ENCODE measurements at regions not wholly inside any gene's neighbourhood (a gene's known extent, or its start where the extent isn't known, plus 50 kb on each side); places are given as distances from the start of the nearest gene placed in this dataset.

DNA sequence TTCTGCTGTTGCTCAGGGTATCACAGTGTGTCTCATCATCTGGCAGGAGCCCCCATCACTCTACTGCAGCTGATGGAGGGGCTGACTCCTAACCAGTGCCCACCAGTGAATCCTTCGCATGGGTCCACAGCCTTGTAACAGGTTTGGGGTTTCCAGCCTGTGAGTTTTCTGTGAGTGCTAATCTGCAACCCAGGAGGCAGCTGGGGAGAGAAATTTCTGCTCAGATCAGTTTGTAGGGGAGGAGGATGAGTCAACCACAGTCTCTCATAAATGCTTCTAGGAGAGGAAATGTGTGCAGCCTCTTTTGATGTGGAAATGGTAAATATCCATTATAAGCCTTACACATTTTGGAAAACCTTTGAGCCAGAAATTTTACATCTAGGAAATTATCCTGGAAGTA, 871.3 kb downstream of the AACS start:
- H3K9me3 ChIP-seq (ENCODE audit: control insufficient read depth in 2 of 2, insufficient read depth in 1 of 2, low read depth in 1 of 2, low read length in 1 of 2), result no peaks in the 10 kb centered on the region
- no peaks in the 10 kb centered on the region for H3K4me1 ChIP-seq (ENCODE audit: control insufficient read depth in 2 of 2, insufficient read depth in 2 of 2, low read length in 1 of 2)
- no peaks in the 10 kb centered on the region for H3K27me3 ChIP-seq (ENCODE audit: control insufficient read depth in 1 of 2, insufficient read depth in 2 of 2, low read length in 2 of 2)
- no peaks in the 10 kb centered on the region for H3K36me3 ChIP-seq (ENCODE audit: control insufficient read depth in 2 of 2, insufficient read depth in 2 of 2, low read length in 1 of 2)
- H3K4me3 ChIP-seq (ENCODE audit: low read depth in 1 of 2, low read length in 2 of 2), result no peak overlapping the region
- no peak overlapping the region for H3K27ac ChIP-seq (ENCODE audit: low read depth in 2 of 2, low read length in 1 of 2)
- WGBS, 2 donors, result 86 to 96% methylated on average over 1 of the region's 1 CpG

DNA sequence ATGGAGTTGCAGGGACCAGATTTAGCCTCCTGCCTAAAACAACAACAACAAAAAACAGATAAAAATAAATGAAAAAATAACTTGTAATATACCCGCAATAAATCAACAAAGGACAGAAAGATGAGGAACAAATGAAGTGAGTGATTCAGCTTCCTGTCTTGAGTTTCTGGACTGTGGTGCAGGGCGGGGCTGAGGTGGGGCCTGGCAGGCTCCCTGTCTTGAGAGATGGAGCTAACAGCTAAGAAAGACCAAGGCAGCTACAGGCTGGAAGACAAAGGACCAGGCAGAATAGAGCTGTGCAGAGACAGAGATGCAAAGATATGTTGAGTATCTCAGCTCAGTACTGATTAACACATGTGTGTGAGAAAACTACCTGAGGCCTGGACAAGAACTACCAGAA, 879.2 kb downstream of the AACS start:
- Histone ChIP-seq H3K9me3 (ENCODE audit: control insufficient read depth in 2 of 2, insufficient read depth in 1 of 2, low read depth in 1 of 2, low read length in 1 of 2) (no peaks in the 10 kb centered on the region), H3K27me3 (ENCODE audit: control insufficient read depth in 1 of 2, insufficient read depth in 2 of 2, low read length in 2 of 2) (no peaks in the 10 kb centered on the region), H3K27ac (ENCODE audit: low read depth in 2 of 2, low read length in 1 of 2) (no peak overlapping the region), H3K36me3 (ENCODE audit: control insufficient read depth in 2 of 2, insufficient read depth in 2 of 2, low read length in 1 of 2) (no peaks in the 10 kb centered on the region), H3K4me1 (ENCODE audit: control insufficient read depth in 2 of 2, insufficient read depth in 2 of 2, low read length in 1 of 2) (no peaks in the 10 kb centered on the region), H3K4me3 (ENCODE audit: low read depth in 1 of 2, low read length in 2 of 2) (no peak overlapping the region)
- WGBS, 2 donors, result 73% methylated on average over 2 of the region's 2 CpGs

DNA sequence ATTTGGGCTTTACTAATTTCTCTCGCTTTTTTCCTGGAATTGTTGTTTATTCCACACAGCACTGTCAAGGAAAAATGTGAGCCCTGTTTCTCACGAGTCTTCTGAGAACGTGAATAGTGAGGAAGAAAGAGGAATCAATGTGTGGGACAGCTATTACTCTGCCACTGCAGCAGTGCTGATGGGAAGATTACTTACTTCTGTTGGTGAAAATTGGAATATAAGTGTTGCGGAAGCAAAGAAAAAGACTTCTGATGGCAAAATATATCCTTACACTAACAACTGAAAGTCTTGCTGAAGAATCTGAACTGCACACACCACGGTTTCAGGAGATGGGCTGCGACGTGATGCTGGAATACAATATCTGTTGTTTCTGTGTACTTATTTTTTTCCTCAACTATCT, 884.2 kb downstream of the AACS start:
- Histone ChIP-seq H3K4me3 (ENCODE audit: low read depth in 1 of 2, low read length in 2 of 2) (no peak overlapping the region), H3K9me3 (ENCODE audit: control insufficient read depth in 2 of 2, insufficient read depth in 1 of 2, low read depth in 1 of 2, low read length in 1 of 2) (no peaks in the 10 kb centered on the region), H3K27me3 (ENCODE audit: control insufficient read depth in 1 of 2, insufficient read depth in 2 of 2, low read length in 2 of 2) (no peaks in the 10 kb centered on the region), H3K27ac (ENCODE audit: low read depth in 2 of 2, low read length in 1 of 2) (no peak overlapping the region), H3K36me3 (ENCODE audit: control insufficient read depth in 2 of 2, insufficient read depth in 2 of 2, low read length in 1 of 2) (no peaks in the 10 kb centered on the region), H3K4me1 (ENCODE audit: control insufficient read depth in 2 of 2, insufficient read depth in 2 of 2, low read length in 1 of 2) (no peaks in the 10 kb centered on the region)
- WGBS, 2 donors, result 84 to 85% methylated on average over 7 of the region's 7 CpGs

GRCh38 chr12:125954362-125954761, 889.1 kb downstream of the AACS start:
- Histone ChIP-seq H3K4me1 (ENCODE audit: control insufficient read depth in 2 of 2, insufficient read depth in 2 of 2, low read length in 1 of 2) (no peaks in the 10 kb centered on the region), H3K9me3 (ENCODE audit: control insufficient read depth in 2 of 2, insufficient read depth in 1 of 2, low read depth in 1 of 2, low read length in 1 of 2) (no peaks in the 10 kb centered on the region), H3K27me3 (ENCODE audit: control insufficient read depth in 1 of 2, insufficient read depth in 2 of 2, low read length in 2 of 2) (no peaks in the 10 kb centered on the region), H3K36me3 (ENCODE audit: control insufficient read depth in 2 of 2, insufficient read depth in 2 of 2, low read length in 1 of 2) (no peaks in the 10 kb centered on the region), H3K27ac (ENCODE audit: low read depth in 2 of 2, low read length in 1 of 2) (no peak overlapping the region), H3K4me3 (ENCODE audit: low read depth in 1 of 2, low read length in 2 of 2) (no peak overlapping the region)
- WGBS, 2 donors, result 79 to 83% methylated on average over 4 of the region's 4 CpGs

- 78 to 82% methylated on average over 7 of the region's 7 CpGs for WGBS, 2 donors
- Histone ChIP-seq H3K36me3 (ENCODE audit: control insufficient read depth in 2 of 2, insufficient read depth in 2 of 2, low read length in 1 of 2) (no peaks in the 10 kb centered on the region), H3K4me3 (ENCODE audit: low read depth in 1 of 2, low read length in 2 of 2) (no peak overlapping the region), H3K9me3 (ENCODE audit: control insufficient read depth in 2 of 2, insufficient read depth in 1 of 2, low read depth in 1 of 2, low read length in 1 of 2) (no peaks in the 10 kb centered on the region), H3K4me1 (ENCODE audit: control insufficient read depth in 2 of 2, insufficient read depth in 2 of 2, low read length in 1 of 2) (no peaks in the 10 kb centered on the region), H3K27ac (ENCODE audit: low read depth in 2 of 2, low read length in 1 of 2) (no peak overlapping the region), H3K27me3 (ENCODE audit: control insufficient read depth in 1 of 2, insufficient read depth in 2 of 2, low read length in 2 of 2) (no peaks in the 10 kb centered on the region)
Measured at GRCh38 chr12:125956186-125956585, 891.0 kb downstream of the AACS start.

GRCh38 chr12:125966641-125967040, 901.4 kb downstream of the AACS start:
- Histone ChIP-seq H3K4me3 (ENCODE audit: low read depth in 1 of 2, low read length in 2 of 2) (no peak overlapping the region), H3K27me3 (ENCODE audit: control insufficient read depth in 1 of 2, insufficient read depth in 2 of 2, low read length in 2 of 2) (no peaks in the 10 kb centered on the region), H3K27ac (ENCODE audit: low read depth in 2 of 2, low read length in 1 of 2) (no peak overlapping the region), H3K4me1 (ENCODE audit: control insufficient read depth in 2 of 2, insufficient read depth in 2 of 2, low read length in 1 of 2) (no peaks in the 10 kb centered on the region), H3K9me3 (ENCODE audit: control insufficient read depth in 2 of 2, insufficient read depth in 1 of 2, low read depth in 1 of 2, low read length in 1 of 2) (no peaks in the 10 kb centered on the region), H3K36me3 (ENCODE audit: control insufficient read depth in 2 of 2, insufficient read depth in 2 of 2, low read length in 1 of 2) (no peaks in the 10 kb centered on the region)
- WGBS, 2 donors, result 83 to 89% methylated on average over 7 of the region's 7 CpGs

DNA sequence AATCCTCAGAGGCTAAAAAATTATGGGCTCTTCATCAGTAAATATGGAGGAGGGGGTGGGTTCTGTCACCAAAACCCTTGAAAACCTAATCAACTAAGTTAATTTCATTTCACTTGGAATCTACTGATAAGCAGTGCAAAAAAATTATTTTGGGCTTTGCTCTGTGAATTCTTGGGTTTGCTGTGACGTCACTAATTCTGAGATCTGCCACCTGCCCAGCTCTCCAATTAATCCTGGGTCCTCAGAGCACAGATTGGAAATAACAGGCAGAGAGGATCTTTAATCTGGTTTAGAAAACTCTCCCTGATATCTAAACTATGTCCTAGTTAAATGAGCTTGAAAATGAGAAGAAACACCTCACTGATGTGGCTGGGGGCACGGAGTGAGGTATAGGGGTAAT, 903.2 kb downstream of the AACS start:
- H3K27ac ChIP-seq (ENCODE audit: low read depth in 2 of 2, low read length in 1 of 2), result no peak overlapping the region
- no peaks in the 10 kb centered on the region for H3K27me3 ChIP-seq (ENCODE audit: control insufficient read depth in 1 of 2, insufficient read depth in 2 of 2, low read length in 2 of 2)
- no peaks in the 10 kb centered on the region for H3K4me1 ChIP-seq (ENCODE audit: control insufficient read depth in 2 of 2, insufficient read depth in 2 of 2, low read length in 1 of 2)
- 78 to 84% methylated on average over 2 of the region's 2 CpGs for WGBS, 2 donors
- H3K4me3 ChIP-seq (ENCODE audit: low read depth in 1 of 2, low read length in 2 of 2), result no peak overlapping the region
- no peaks in the 10 kb centered on the region for H3K9me3 ChIP-seq (ENCODE audit: control insufficient read depth in 2 of 2, insufficient read depth in 1 of 2, low read depth in 1 of 2, low read length in 1 of 2)
- H3K36me3 ChIP-seq (ENCODE audit: control insufficient read depth in 2 of 2, insufficient read depth in 2 of 2, low read length in 1 of 2), result no peaks in the 10 kb centered on the region

DNA sequence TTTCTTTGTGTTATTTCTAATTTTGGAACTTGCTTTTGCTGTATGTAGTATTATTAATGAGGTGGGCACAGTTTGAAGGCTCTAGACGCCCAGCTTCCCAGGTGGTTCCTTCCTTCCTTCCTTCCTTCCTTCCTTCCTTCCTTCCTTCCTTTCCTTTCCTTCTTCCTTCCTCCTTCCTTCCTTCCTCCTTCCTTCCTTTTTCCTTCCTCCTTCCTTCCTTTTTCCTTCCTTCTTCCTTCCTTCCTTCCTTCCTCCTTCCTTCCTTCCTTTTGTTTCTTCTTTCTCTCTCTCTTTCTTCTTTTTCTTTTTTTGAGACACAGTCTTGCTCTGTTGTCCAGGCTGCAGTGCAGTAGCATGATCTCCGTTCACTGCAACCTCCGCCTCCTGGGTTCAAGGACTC, 906.7 kb downstream of the AACS start:
- Histone ChIP-seq H3K27ac (ENCODE audit: low read depth in 2 of 2, low read length in 1 of 2) (no peak overlapping the region), H3K4me1 (ENCODE audit: control insufficient read depth in 2 of 2, insufficient read depth in 2 of 2, low read length in 1 of 2) (no peaks in the 10 kb centered on the region), H3K27me3 (ENCODE audit: control insufficient read depth in 1 of 2, insufficient read depth in 2 of 2, low read length in 2 of 2) (no peaks in the 10 kb centered on the region), H3K9me3 (ENCODE audit: control insufficient read depth in 2 of 2, insufficient read depth in 1 of 2, low read depth in 1 of 2, low read length in 1 of 2) (no peaks in the 10 kb centered on the region), H3K36me3 (ENCODE audit: control insufficient read depth in 2 of 2, insufficient read depth in 2 of 2, low read length in 1 of 2) (no peaks in the 10 kb centered on the region), H3K4me3 (ENCODE audit: low read depth in 1 of 2, low read length in 2 of 2) (no peak overlapping the region)
- 72 to 82% methylated on average over 3 of the region's 3 CpGs for WGBS, 2 donors

DNA sequence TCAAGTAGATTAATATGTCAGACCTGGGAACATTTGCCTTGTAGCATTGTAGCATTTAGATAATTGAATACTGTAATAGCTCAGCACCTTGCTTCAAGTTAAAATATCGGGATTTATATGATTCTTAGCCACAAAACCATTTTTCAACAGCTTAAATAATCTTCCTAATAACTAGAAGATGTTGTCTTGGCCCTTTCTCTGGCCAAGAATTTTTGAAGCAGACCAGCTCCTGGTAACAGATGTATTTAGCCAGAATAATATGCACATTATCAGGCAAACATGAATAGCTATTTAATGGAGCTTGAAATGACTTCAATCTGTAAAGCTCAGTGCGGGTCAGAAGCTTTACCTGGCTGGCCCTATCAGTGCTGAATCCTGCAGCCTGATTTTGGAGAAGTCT, 913.1 kb downstream of the AACS start:
- H3K36me3 ChIP-seq (ENCODE audit: control insufficient read depth in 2 of 2, insufficient read depth in 2 of 2, low read length in 1 of 2), result no peaks in the 10 kb centered on the region
- H3K27me3 ChIP-seq (ENCODE audit: control insufficient read depth in 1 of 2, insufficient read depth in 2 of 2, low read length in 2 of 2), result no peaks in the 10 kb centered on the region
- H3K4me3 ChIP-seq (ENCODE audit: low read depth in 1 of 2, low read length in 2 of 2), result no peak overlapping the region
- peaks cover 0 to 2% of the 10 kb centered on the region in 2 donors for H3K4me1 ChIP-seq (ENCODE audit: control insufficient read depth in 2 of 2, insufficient read depth in 2 of 2, low read length in 1 of 2)
- no peaks in the 10 kb centered on the region for H3K9me3 ChIP-seq (ENCODE audit: control insufficient read depth in 2 of 2, insufficient read depth in 1 of 2, low read depth in 1 of 2, low read length in 1 of 2)
- no peak overlapping the region for H3K27ac ChIP-seq (ENCODE audit: low read depth in 2 of 2, low read length in 1 of 2)
- WGBS, 2 donors, result 56 to 70% methylated on average over 2 of the region's 2 CpGs

GRCh38 chr12:125981610-125982253, 916.5 kb downstream of the AACS start:
- peaks cover 2 to 3% of the 10 kb centered on the region in 2 donors for H3K4me1 ChIP-seq (ENCODE audit: control insufficient read depth in 2 of 2, insufficient read depth in 2 of 2, low read length in 1 of 2)
- peak overlapping the region in 1 of 2 donors; percentile 27 for H3K27ac ChIP-seq (ENCODE audit: low read depth in 2 of 2, low read length in 1 of 2)
- H3K36me3 ChIP-seq (ENCODE audit: control insufficient read depth in 2 of 2, insufficient read depth in 2 of 2, low read length in 1 of 2), result no peaks in the 10 kb centered on the region
- WGBS, 2 donors, result 35 to 37% methylated on average over 7 of the region's 7 CpGs
- no peak overlapping the region for H3K4me3 ChIP-seq (ENCODE audit: low read depth in 1 of 2, low read length in 2 of 2)
- H3K9me3 ChIP-seq (ENCODE audit: control insufficient read depth in 2 of 2, insufficient read depth in 1 of 2, low read depth in 1 of 2, low read length in 1 of 2), result no peaks in the 10 kb centered on the region
- no peaks in the 10 kb centered on the region for H3K27me3 ChIP-seq (ENCODE audit: control insufficient read depth in 1 of 2, insufficient read depth in 2 of 2, low read length in 2 of 2)
